ENCODE measurements at regions not wholly inside any gene's neighbourhood (a gene's known extent, or its start where the extent isn't known, plus 50 kb on each side); places are given as distances from the start of the nearest gene placed in this dataset.

DNA sequence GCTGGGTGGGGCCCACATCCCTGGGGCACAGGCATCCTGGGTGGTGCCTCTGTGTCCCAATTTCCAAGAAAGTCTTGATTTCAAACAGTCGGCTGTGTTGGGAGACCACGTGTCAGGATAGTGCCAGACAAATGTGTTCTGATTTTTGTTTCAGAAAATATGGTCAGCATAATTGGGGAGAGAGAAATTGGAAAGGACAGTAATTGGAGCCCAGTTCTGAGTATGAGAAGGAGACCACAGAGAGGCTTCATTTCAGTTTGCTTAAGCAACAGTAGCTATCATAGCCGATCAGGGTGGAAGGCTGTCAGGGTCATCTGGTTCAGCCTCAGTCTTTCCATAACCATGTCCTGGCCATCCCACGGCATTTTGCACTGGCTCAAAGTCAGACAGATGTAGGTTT is 220.7 kb downstream of the CDC5L start:
- DNase-seq (ENCODE audit: low read depth): no peak

DNA sequence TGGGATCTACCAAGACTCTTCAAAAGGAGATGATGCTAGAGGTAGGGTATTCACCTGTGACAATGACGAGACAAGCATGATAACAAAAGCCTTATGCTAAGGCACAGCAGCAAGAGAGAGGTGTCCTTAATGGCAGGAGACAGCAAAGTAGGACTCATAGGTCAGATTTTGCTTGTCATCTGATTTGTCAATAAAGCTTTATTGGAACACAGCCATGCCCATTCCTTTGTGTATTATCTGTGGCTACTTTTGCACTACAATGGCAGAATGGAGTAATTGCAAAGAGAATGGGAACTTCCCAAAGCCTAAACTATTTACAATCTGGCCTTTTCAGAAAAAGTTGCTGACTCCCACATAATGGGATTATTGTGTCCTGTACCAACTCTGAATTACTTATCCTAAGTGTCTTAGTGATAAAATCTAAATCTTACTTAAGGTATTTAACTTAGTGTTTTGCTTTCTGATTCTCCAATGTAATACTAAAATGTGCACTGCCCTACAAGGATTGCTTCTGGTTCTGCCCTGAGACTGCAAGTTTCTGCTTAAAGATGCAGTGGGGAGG is 221.6 kb downstream of the CDC5L start:
- no peak for DNase-seq (ENCODE audit: low read depth)

DNA sequence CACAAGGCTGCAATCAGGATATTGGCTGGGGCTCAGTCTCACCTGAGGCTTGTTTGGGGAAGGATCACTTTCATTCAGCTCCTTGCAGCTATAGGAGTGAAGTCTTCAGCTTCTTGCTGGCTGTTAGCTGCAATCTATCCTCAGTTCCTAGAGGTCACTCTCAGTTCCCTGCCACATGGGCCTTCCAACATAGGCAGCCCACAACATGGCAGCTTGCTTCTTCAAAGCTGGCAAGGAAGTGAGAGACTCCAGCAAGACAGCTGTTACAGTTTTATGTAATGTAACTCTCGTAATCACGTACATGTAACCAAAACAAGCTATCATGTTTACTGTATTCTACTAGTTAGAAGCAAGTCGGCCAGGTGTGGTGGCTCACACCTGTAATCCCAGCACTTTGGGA is 226.9 kb downstream of the CDC5L start:
- DNase-seq (ENCODE audit: low read depth): no peak

DNA sequence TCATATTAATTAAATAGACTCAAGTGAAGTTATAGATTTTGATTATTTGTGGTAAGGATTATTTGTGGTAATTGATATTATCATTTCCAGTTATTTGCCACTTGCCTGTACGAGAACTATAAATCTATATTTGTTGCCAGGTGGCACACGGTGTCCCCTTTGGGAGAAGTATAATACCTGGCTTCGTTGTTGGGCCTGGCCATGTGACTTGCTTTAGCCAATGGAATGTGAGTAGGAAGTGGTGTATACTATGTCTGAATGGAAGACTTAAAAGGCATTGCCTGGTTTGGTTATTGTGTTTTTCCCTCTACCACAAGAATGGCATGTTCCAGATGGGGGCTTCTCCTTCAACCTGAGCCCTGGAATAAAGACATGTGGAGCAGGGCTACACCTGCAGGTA is 228.1 kb downstream of the CDC5L start:
- DNase-seq (ENCODE audit: low read depth): no peak

DNA sequence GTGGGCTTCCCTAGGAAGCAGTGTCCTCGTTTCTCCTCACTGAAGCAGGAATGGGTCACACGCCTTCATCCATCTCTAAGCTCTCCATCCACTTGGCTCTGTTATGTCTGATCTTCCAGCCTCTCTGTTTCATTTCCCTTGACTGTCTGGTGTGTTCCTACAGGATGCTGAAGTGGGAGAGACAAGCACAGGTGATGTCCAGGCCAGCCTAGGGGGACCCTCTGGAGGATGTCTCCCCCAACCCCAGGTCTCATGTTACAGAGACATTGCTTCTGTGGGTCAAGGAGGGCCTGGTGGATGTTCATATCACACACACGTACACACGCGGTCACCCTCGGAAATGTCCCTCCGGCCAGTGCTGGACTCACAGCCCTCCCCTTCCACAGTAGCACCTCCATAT is 229.9 kb downstream of the CDC5L start:
- no peak for DNase-seq (ENCODE audit: low read depth)

DNA sequence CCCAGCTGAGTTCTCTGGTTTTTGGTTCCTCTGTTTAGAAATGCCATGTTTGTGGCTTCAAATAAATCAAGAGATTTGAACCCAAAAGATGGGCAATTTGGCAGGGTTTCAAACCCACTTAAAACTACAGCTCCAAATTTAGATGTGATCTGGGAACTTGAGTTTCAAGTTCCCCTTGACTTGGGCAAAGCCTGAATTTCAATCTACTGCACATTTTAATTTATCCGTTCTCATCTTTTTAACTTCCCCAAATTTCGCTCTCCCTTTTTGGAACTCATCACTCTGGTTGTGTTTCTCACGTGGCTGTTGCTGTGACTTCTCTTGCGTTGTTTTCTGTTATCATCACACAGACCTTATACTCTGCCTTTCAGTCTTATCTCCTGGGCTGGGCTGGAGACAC is 230.9 kb downstream of the CDC5L start:
- DNase-seq (ENCODE audit: low read depth): no peak

DNA sequence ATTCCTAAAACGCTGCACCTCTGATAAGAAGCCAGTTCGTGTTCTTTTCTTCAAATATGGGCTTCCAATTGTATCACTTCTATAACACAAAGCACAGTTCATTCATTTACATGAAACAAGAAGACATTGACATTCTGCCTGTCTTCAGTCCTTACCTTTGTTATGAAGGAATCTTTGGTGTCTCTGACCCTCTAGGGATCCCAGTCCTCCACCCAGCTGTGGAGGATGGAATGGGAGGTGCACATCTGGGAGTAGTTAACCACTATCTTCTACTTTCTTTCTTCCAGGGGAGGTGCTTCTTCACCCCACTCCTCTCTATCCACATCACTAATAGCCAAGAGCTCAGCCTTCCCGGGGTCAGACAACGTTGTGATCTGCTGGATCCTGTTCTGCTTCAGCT is 233.4 kb downstream of the CDC5L start:
- DNase-seq (ENCODE audit: low read depth): no peak

DNA sequence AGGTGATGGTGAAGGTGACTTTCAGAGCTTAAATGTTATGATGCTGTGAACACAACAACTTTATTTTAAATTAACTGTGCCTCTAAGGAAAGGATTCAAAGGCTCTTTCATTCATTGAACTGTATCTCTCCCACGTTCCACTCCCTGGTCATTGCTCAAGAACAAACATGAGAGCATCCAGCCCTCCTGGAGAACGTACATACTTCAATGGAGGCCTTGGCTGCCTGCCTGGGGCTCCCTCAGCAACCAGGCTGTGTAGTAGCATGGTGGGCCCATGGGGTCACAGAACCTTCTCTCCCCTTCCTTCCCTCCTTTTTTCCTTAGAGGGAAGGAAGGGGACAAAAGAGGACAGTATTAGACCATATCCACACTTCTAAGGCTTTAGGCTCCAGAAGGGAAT is 234.3 kb downstream of the CDC5L start:
- DNase-seq (ENCODE audit: low read depth): no peak

- no peak for DNase-seq (ENCODE audit: low read depth)
These were observed 235.0 kb downstream of the CDC5L start for GRCh38 chr6:44622555-44622954.

GRCh38 chr6:44622956-44623355 is 235.4 kb downstream of the CDC5L start:
- DNase-seq (ENCODE audit: low read depth): no peak

- DNase-seq (ENCODE audit: low read depth): no peak
These were observed 236.7 kb downstream of the CDC5L start for GRCh38 chr6:44624226-44624625.

DNA sequence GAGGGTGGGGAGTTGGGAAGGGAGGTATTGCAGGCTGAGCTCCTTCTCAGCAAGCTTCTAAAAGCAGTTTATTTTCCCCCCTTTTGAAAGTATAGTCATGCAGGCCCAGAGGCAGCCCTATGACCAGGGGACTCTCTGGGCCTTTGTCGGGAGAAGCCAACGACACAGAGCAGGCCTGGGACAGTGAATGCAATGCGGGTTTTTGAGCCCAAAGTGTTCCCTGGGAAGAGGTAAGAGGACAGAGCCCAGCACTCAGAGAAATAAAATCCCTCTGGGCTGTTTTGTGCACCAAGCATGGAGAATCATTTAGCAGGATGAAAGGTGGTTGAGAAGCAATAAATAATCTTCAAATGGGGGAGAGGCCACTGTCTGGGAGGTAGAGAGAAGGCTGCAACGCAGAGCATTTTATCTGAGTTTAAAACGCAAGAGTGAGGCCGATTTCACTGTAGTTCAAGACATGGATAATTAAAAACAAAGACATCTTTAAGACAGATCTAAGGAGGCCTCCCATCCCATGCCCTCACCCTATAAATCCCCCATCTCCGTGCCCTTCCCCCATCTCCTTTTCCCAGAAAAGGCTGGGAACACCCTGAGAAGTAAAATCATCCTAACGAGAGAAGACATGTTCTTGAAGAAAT is 237.5 kb downstream of the CDC5L start:
- no peak for DNase-seq (ENCODE audit: low read depth)

- DNase-seq (ENCODE audit: low read depth): no peak
These were observed 238.5 kb downstream of the CDC5L start for GRCh38 chr6:44625996-44626395.

DNA sequence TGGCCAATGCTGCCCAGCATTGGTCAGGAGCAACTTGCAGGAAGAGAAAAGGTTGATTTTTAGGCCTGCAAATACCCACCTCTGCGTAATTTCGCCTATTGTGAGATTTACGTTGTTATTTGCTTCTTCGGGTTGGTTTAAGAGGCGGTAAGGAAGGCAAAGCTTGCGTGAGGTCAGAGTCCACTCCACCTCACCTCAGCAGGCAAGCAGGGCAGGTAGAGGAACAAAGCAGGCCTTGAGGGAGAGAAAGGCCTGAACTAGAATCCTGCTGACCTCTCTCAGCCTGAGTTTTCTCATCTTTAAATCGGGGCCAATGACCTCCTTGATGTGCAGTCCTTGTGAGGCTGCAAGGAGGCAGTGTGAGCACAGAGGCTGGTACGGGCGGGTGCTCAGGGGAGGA is 239.1 kb downstream of the CDC5L start:
- no peak for DNase-seq (ENCODE audit: low read depth)

DNA sequence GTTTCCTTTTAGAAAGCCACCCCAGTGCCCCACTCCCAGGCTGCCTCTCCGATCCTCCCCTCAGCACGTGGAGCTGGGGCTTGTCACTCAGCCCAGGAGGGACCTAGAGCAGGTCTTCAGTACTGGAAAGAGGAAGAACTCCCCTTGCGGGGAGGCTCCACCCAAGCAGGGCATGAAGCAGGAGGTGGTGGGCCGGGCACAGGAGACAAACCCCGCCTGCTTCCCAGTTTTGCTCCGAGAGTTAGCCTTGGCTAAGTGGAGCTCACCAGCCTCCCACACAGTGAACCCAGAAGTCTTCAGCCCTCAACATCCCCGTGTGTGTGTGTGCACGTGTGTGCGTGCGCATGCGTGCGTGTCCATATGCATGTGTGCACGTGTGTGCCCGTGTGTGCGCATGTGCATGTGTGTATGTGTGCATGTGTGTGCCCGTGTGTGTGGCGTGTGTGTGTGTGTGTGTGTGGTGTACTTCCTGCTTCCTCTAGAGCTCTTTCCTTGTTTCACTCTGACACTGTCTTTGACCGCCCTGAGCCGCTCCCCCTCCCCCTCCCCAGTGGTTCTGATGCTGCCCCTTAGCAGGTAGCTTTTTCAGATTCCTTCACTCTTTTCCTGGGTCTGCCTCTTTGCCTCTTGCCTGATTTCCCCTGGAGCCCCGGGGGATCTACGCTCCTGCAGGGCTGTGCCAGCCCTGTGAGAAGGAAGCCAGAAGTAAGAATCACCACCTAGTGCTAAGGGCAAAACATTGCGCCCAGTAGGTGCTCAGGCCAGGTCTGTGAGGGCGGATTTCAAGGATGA is 239.8 kb downstream of the CDC5L start:
- no peak for DNase-seq (ENCODE audit: low read depth)

DNA sequence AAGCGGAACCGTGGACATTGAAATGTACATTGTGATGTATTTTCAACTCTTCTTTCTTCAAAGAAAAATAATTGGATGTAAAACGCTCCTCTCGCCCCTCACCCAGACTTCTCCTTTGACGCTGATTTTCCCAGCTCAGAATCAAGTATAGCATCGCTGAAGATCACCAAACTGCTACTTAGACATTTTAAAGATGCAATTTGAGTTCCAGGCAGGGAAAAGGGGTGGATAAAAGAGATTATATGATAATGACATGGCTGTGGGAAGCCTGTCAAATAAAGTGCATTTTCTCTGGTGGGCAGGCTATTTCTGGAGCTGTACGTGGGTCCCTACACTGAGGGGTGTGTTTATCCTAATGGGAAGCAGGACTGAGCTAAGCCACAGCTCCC is 240.4 kb downstream of the CDC5L start:
- DNase-seq (ENCODE audit: low read depth): no peak

DNA sequence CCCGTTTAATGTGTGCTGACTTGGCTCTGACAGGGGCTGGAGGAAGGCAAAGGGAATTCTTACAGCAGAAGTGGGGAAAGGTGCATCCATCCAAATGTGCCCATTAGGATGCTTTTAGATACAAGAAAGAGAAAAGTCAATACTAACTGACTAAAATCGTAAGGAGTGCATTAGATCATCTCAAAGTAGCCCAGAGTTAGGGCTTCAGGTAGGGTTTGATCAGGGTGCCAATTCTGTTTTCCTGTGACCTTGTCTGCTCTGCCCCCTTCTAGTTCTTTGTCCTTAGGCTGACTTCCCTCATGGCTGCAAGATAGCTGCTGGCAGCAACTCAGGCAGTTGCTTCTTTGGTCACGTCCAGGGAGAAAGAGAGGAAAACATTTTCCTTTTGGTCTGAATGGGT is 240.8 kb downstream of the CDC5L start:
- DNase-seq (ENCODE audit: low read depth): no peak

- no peak for DNase-seq (ENCODE audit: low read depth)
These were observed 242.1 kb downstream of the CDC5L start for GRCh38 chr6:44629636-44630035.

DNA sequence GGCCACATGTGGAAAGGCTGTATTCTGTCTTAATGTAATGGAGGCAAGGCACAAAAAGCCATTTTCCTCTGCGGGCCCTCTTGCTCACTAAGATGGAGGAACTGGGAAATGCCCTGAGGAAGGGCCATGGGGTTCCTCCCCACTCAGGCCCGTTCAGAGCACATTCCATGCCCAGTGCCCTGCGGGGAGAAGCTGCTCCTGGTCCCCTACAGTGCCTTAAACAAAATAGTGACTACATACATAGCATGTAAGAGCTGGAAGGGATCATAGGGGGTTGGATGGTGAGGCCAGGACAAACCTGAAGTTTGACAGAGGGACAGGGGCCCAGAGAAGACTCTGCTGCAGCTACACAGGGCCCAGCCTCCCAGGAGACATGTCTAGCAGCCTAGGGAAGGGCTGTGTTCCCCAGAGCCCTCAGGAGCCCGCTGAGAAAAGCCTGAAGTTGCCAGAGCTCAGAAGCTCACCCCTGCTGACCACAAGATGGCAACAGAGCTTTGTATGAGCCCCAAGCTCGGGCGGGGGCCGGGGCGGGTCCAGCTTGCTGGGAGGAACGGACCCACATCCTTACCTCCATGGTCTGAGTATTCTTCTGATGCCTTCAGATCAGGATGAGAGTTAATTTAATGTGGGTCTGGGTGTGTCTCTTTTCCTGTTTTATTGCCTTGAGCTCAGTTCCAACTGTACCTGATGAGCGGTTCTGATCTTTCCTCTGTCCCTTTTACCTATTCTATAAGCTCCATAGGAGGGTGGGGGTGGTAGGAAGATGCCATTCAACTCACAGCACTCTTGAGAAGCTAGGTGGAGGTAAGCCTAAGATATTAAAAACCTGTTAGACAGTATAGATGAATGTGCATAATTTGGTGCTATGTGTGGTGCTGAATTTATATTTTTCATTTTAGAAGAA is 242.9 kb downstream of the CDC5L start:
- DNase-seq (ENCODE audit: low read depth): peak; percentile 14

GRCh38 chr6:44631968-44632367 is 244.5 kb downstream of the CDC5L start:
- no peak for DNase-seq (ENCODE audit: low read depth)

GRCh38 chr6:44634321-44634720 is 246.8 kb downstream of the CDC5L start:
- no peak for DNase-seq (ENCODE audit: low read depth)

GRCh38 chr6:44635486-44635885 is 248.0 kb downstream of the CDC5L start:
- DNase-seq (ENCODE audit: low read depth): no peak
